Keratinocyte (primary cell): ENCODE measurements at regions not wholly inside any gene's neighbourhood (a gene's known extent, or its start where the extent isn't known, plus 50 kb on each side); places are given as distances from the start of the nearest gene placed in this dataset.

Source experiments
- CTCF ChIP-seq, 3 experiments: IDR thresholded peaks in 1 of 3; conservative IDR thresholded peaks in 1 of 3; optimal IDR thresholded peaks in 1 of 3; 2 replicates in 2 of 3; 3 replicates in 1 of 3; pipeline versions ENCODE3 to v1.5.1; 2011; ENCODE audit warnings: low read length in 3 of 3, mild to moderate bottlenecking in 3 of 3, moderate library complexity in 2 of 3, control low read depth in 1 of 3, inconsistent platforms in 1 of 3; ENCODE audit not compliant: insufficient read depth in 2 of 3; ENCODE audit errors: extremely low read depth in 1 of 3
- EZH2 ChIP-seq: IDR thresholded peaks from one replicate; pipeline ENCODE4 v1.6.1; 2012; ENCODE audit warnings: inconsistent platforms, mild to moderate bottlenecking, low read length, moderate library complexity

DNA sequence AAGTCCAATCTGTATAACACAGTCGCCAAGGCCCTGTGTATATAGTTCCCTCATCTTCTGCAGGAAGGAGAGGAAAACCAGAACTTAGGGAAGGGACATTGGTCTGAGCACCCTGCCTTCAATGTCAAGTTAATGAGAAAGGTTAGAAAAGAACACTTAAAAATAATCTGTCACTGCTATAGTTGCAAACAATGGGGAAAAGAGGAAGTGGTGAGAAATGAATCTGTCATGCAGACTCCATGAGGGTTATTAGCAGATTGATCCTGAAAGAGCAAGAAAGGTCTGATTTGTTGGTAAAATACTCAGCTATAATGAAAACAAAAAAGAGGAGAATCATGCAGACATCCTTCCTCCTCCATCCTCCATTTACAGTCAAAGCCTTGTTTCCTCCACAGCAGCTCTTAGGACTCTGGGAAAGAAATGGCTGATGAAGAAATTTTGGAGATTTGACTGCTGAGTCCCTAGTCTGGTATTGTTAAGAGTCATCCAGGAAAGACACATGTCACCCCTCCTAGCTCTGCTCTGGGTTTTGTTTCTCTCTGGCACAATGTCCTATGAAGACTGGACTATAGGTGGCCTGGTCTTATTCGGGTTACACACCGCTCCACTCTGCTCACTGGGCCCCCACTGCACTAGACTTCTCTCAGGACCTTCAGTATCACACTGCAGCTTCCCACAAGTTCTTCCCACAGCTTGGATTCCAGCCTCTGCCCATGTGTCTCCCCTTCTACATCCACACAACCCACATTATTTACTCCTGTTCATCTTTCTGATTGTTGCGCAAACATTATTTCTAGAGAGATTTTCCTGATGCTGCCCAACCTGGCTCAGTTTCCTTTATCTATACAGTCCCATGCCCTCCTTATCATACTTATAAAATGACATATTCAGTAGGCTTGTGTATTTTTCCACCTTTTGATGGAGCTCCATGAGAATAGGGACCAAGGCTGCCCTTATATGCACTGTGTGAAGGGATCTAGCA is 56.5 kb upstream of the XYLT1 start:
- TF ChIP-seq EZH2 (no peak), CTCF (optimal IDR thresholded peaks at IDR 0.05 in 1 of 3, IDR thresholded peaks at IDR 0.05 in 1 of 3, conservative IDR thresholded peaks at IDR 0.05 in 1 of 3; ENCODE audit: extremely low read depth in 1 of 3, insufficient read depth in 2 of 3, low read length in 3 of 3) (no peak)
